Calu3 (cell line): ENCODE measurements at regions not wholly inside any gene's neighbourhood (a gene's known extent, or its start where the extent isn't known, plus 50 kb on each side); places are given as distances from the start of the nearest gene placed in this dataset.

Experiments used
- BruUV-seq: library from RNA; stranded (reverse); fragments of 400-500 nt; replicated peaks from 2 replicates; lab custom pipeline; 2021; lab: Mats Ljungman, UMichigan
- CTCF ChIA-PET: fragments of 300-600 bp; sonication (Branson Sonifier 250); formaldehyde crosslinking; loops from one replicate; lab custom pipeline; 2022; ENCODE audit warnings: antibody characterized with exemption; lab: Charles Lee
- DNase-seq: peaks from one replicate; pipeline ENCODE4 v3.0.0; 2022
- H3K27ac Mint-ChIP-seq: one replicate; pipeline ENCODE4 v1.8.0; 2022; ENCODE audit warnings: mixed read lengths; ENCODE audit not compliant: unreplicated experiment
- H3K27me3 Mint-ChIP-seq: one replicate; pipeline ENCODE4 v1.8.0; 2022; ENCODE audit warnings: mixed read lengths; ENCODE audit not compliant: unreplicated experiment
- H3K36me3 Mint-ChIP-seq: one replicate; pipeline ENCODE4 v1.8.0; 2022; ENCODE audit warnings: mild to moderate bottlenecking, moderate library complexity, mixed read lengths; ENCODE audit not compliant: insufficient read depth, unreplicated experiment
- H3K4me1 Mint-ChIP-seq: one replicate; pipeline ENCODE4 v1.8.0; 2022; ENCODE audit warnings: mild to moderate bottlenecking, low read depth, mixed read lengths; ENCODE audit not compliant: unreplicated experiment
- H3K4me3 Mint-ChIP-seq: one replicate; pipeline ENCODE4 v1.8.0; 2022; ENCODE audit warnings: mild to moderate bottlenecking, low read depth, moderate library complexity, mixed read lengths; ENCODE audit not compliant: unreplicated experiment
- H3K9me3 Mint-ChIP-seq: one replicate; pipeline ENCODE4 v1.8.0; 2022; ENCODE audit warnings: low read depth, mixed read lengths; ENCODE audit not compliant: unreplicated experiment
- intact Hi-C: fragments of 100-400 bp; cut with micrococcal nuclease; formaldehyde crosslinking; loops from one replicate; pipeline ENCODE4 v1.10.0; 2022; ENCODE audit not compliant: unreplicated experiment
- TF ChIP-seq, protein P1 (sequence below): fragments of 200-600 bp; IDR thresholded peaks from one replicate; pipeline ENCODE4 v1.8.0; 2022; ENCODE audit warnings: antibody characterized with exemption; ENCODE audit not compliant: unreplicated experiment

GRCh38 chr4:54525602-54526001 is 132.2 kb upstream of the KIT start:
- peak; percentile 3 for DNase-seq

DNA sequence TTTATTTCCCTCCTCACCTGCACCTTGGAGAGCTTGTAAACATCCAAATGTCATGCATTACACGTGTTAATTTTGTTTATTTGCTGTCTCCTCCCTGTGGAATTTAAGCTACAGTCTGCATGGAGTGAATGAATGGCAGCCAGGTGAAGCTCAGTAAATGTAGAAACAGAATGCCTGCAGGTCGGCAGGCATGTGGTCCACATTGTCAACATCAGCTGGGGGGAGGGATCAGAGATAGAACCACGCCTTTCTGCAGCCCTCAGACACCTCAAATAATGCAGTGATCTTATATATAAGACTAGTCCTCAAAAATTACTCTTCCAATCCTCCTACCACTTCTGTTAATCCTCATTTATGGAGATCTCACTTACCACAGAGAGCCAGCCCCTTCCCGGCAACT is 131.2 kb upstream of the KIT start:
- TF ChIP-seq, protein P1, sequence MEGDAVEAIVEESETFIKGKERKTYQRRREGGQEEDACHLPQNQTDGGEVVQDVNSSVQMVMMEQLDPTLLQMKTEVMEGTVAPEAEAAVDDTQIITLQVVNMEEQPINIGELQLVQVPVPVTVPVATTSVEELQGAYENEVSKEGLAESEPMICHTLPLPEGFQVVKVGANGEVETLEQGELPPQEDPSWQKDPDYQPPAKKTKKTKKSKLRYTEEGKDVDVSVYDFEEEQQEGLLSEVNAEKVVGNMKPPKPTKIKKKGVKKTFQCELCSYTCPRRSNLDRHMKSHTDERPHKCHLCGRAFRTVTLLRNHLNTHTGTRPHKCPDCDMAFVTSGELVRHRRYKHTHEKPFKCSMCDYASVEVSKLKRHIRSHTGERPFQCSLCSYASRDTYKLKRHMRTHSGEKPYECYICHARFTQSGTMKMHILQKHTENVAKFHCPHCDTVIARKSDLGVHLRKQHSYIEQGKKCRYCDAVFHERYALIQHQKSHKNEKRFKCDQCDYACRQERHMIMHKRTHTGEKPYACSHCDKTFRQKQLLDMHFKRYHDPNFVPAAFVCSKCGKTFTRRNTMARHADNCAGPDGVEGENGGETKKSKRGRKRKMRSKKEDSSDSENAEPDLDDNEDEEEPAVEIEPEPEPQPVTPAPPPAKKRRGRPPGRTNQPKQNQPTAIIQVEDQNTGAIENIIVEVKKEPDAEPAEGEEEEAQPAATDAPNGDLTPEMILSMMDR: no peak
- Mint-ChIP-seq H3K36me3 (no peaks in the 10 kb centered on the region), H3K9me3 (no peaks in the 10 kb centered on the region), H3K4me3 (no peak overlapping the region), H3K27ac (no peak overlapping the region), H3K27me3 (no peaks in the 10 kb centered on the region), H3K4me1 (no peaks in the 10 kb centered on the region)
- no TSS peak for BruUV-seq
- CTCF ChIA-PET: no interaction called here
- intact Hi-C loops: no loop called here
- DNase-seq: no peak

More at GRCh38 chr4:54525602-54526001, 132.2 kb upstream of the KIT start:
- TF ChIP-seq, protein P1: no peak
- Mint-ChIP-seq H3K9me3 (no peaks in the 10 kb centered on the region), H3K27ac (no peak overlapping the region), H3K4me3 (no peak overlapping the region), H3K36me3 (no peaks in the 10 kb centered on the region), H3K4me1 (no peaks in the 10 kb centered on the region), H3K27me3 (no peaks in the 10 kb centered on the region)
- CTCF ChIA-PET: interaction anchor here (0.7 kb wide), 1 partner anchor 48 kb away, joined by 3 read pairs; no protein-coding TSS in a partner anchor
- intact Hi-C loops: no loop called here
- no TSS peak for BruUV-seq

DNA sequence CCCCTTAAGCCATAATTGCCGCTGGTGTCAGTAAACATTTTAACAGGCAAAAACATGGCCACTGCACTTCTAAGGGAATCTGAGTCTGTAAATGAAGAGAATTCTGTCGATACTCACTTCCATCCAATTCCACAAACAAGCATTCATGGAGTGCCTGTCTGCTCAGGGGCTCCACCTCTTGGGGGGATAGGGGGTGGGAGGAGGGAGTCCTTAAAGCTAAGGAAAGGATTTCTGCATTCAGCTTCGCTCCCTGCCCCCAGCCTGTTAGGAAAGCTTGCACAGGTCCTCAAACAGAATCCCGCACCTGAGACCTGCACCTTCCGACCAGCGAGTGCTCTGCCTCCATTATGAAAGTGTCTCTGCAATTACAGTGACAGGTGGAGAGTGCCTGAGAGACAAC is 130.2 kb upstream of the KIT start:
- Mint-ChIP-seq H3K4me1 (no peaks in the 10 kb centered on the region), H3K4me3 (no peak overlapping the region), H3K27ac (no peak overlapping the region), H3K9me3 (no peaks in the 10 kb centered on the region), H3K27me3 (no peaks in the 10 kb centered on the region), H3K36me3 (no peaks in the 10 kb centered on the region)
- DNase-seq: no peak
- no TSS peak for BruUV-seq
- CTCF ChIA-PET: no interaction called here
- intact Hi-C loops: no loop called here
- TF ChIP-seq, protein P1: no peak

GRCh38 chr4:54539500-54540029 is 118.2 kb upstream of the KIT start:
- intact Hi-C loops: no loop called here
- CTCF ChIA-PET: no interaction called here
- no peaks in the 10 kb centered on the region for H3K4me1 Mint-ChIP-seq

More at GRCh38 chr4:54539500-54540029, 118.2 kb upstream of the KIT start:
- DNase-seq: peak; percentile 49
- TF ChIP-seq, protein P1: no peak
- Mint-ChIP-seq H3K27ac (no peak overlapping the region), H3K9me3 (no peaks in the 10 kb centered on the region), H3K36me3 (no peaks in the 10 kb centered on the region), H3K27me3 (peaks cover 11% of the 10 kb centered on the region), H3K4me3 (peak overlapping the region; percentile 61)
- no TSS peak for BruUV-seq
